ENCODE measurements at regions not wholly inside any gene's neighbourhood (a gene's known extent, or its start where the extent isn't known, plus 50 kb on each side); places are given as distances from the start of the nearest gene placed in this dataset.

GRCh38 chr16:73368715-73369114, 320.8 kb upstream of the ZFHX3 start:
- no TSS peak for BruUV-seq (replicated peaks)
- CTCF ChIA-PET (ENCODE audit: unreplicated experiment): no interaction called here
- Histone ChIP-seq H4K20me1 (ENCODE audit: insufficient read depth, low read length) (no peaks in the 10 kb centered on the region), H3K4me2 (ENCODE audit: low read length) (no peak overlapping the region), H2AFZ (ENCODE audit: low read length) (no peak overlapping the region), H3K79me2 (ENCODE audit: insufficient read depth, low read depth, low read length) (no peaks in the 10 kb centered on the region), H3K36me3 (ENCODE audit: insufficient read depth, low read length) (no peaks in the 10 kb centered on the region), H3K27ac (ENCODE audit: low read depth, low read length, poor library complexity, severe bottlenecking) (no peak overlapping the region), H3K4me3 (ENCODE audit: low read depth, low read length, poor library complexity, severe bottlenecking) (no peak overlapping the region), H3K9me2 (ENCODE audit: insufficient read depth, low read length) (no peaks in the 10 kb centered on the region), H3K4me1 (ENCODE audit: insufficient read depth, low read length, poor library complexity, severe bottlenecking) (no peaks in the 10 kb centered on the region), H3K9me3 (ENCODE audit: low read length) (no peaks in the 10 kb centered on the region)
- intact Hi-C loops (cut with micrococcal nuclease; ENCODE audit: unreplicated experiment): no loop called here
- POLR2A ChIA-PET: no interaction called here
- TF ChIP-seq EZH2phosphoT487 (IDR thresholded peaks at IDR 0.05; ENCODE audit: borderline replicate concordance, low read depth, low read length) (no peak), CTCF (conservative IDR thresholded peaks at IDR 0.05; ENCODE audit: low read length) (no peak)
- no peak for DNase-seq (ENCODE audit: low spot score)

GRCh38 chr16:73365016-73365551, 317.2 kb upstream of the ZFHX3 start:
- H4K20me1 ChIP-seq (ENCODE audit: insufficient read depth, low read length): no peaks in the 10 kb centered on the region
- no peaks in the 10 kb centered on the region for H3K9me3 ChIP-seq (ENCODE audit: low read length)
- no peak for DNase-seq (ENCODE audit: low spot score)
- TF ChIP-seq CTCF (conservative IDR thresholded peaks at IDR 0.05; ENCODE audit: low read length): no peak
- TF ChIP-seq EZH2phosphoT487 (IDR thresholded peaks at IDR 0.05; ENCODE audit: borderline replicate concordance, low read depth, low read length): no peak
- H3K4me1 ChIP-seq (ENCODE audit: insufficient read depth, low read length, poor library complexity, severe bottlenecking): no peaks in the 10 kb centered on the region
- H3K4me2 ChIP-seq (ENCODE audit: low read length): no peak overlapping the region
- POLR2A ChIA-PET: no interaction called here
- CTCF ChIA-PET (ENCODE audit: unreplicated experiment): no interaction called here
- H3K27ac ChIP-seq (ENCODE audit: low read depth, low read length, poor library complexity, severe bottlenecking): no peak overlapping the region
- H3K9me2 ChIP-seq (ENCODE audit: insufficient read depth, low read length): no peaks in the 10 kb centered on the region
- H3K4me3 ChIP-seq (ENCODE audit: low read depth, low read length, poor library complexity, severe bottlenecking): no peak overlapping the region
- BruUV-seq (replicated peaks): no TSS peak
- no peaks in the 10 kb centered on the region for H3K36me3 ChIP-seq (ENCODE audit: insufficient read depth, low read length)
- no peaks in the 10 kb centered on the region for H3K79me2 ChIP-seq (ENCODE audit: insufficient read depth, low read depth, low read length)
- intact Hi-C loops (cut with micrococcal nuclease; ENCODE audit: unreplicated experiment): no loop called here
- no peak overlapping the region for H2AFZ ChIP-seq (ENCODE audit: low read length)

- ChIA-PET POLR2A (no interaction called here), CTCF (ENCODE audit: unreplicated experiment) (no interaction called here)
- no peak for DNase-seq (ENCODE audit: low spot score)
- TF ChIP-seq EZH2phosphoT487 (IDR thresholded peaks at IDR 0.05; ENCODE audit: borderline replicate concordance, low read depth, low read length) (no peak), CTCF (conservative IDR thresholded peaks at IDR 0.05; ENCODE audit: low read length) (no peak)
- H3K27ac ChIP-seq (ENCODE audit: low read depth, low read length, poor library complexity, severe bottlenecking): no peak overlapping the region
- no peaks in the 10 kb centered on the region for H3K4me1 ChIP-seq (ENCODE audit: insufficient read depth, low read length, poor library complexity, severe bottlenecking)
- no peak overlapping the region for H2AFZ ChIP-seq (ENCODE audit: low read length)
- H3K79me2 ChIP-seq (ENCODE audit: insufficient read depth, low read depth, low read length): no peaks in the 10 kb centered on the region
- no peak overlapping the region for H3K4me3 ChIP-seq (ENCODE audit: low read depth, low read length, poor library complexity, severe bottlenecking)
- H3K36me3 ChIP-seq (ENCODE audit: insufficient read depth, low read length): no peaks in the 10 kb centered on the region
- no peaks in the 10 kb centered on the region for H4K20me1 ChIP-seq (ENCODE audit: insufficient read depth, low read length)
- intact Hi-C loops (cut with micrococcal nuclease; ENCODE audit: unreplicated experiment): no loop called here
- no peaks in the 10 kb centered on the region for H3K9me3 ChIP-seq (ENCODE audit: low read length)
- H3K4me2 ChIP-seq (ENCODE audit: low read length): no peak overlapping the region
- no TSS peak for BruUV-seq (replicated peaks)
- no peaks in the 10 kb centered on the region for H3K9me2 ChIP-seq (ENCODE audit: insufficient read depth, low read length)
Measured at GRCh38 chr16:73364413-73364812, 316.5 kb upstream of the ZFHX3 start.

Data from OCI-LY7 (cell line).